ENCODE measurements at regions not wholly inside any gene's neighbourhood (a gene's known extent, or its start where the extent isn't known, plus 50 kb on each side); places are given as distances from the start of the nearest gene placed in this dataset.

- DNase-seq (ENCODE audit: insufficient read length, low spot score, missing footprints), result no peak
- Histone ChIP-seq H3K9me3 (ENCODE audit: low read depth, low read length) (no peaks in the 10 kb centered on the region), H3K27me3 (ENCODE audit: insufficient read depth, low read length) (no peaks in the 10 kb centered on the region), H3K36me3 (ENCODE audit: insufficient read depth, low read length) (no peaks in the 10 kb centered on the region), H3K4me1 (ENCODE audit: insufficient read depth, low read length) (no peaks in the 10 kb centered on the region), H4K20me1 (ENCODE audit: insufficient read depth, low read length) (no peaks in the 10 kb centered on the region), H2AFZ (ENCODE audit: low read length) (no peak overlapping the region), H3K4me3 (ENCODE audit: insufficient read depth, low read length) (no peak overlapping the region), H3K27ac (ENCODE audit: low read depth, low read length) (no peak overlapping the region), H3K4me2 (ENCODE audit: insufficient read depth, low read length) (no peak overlapping the region), H3K79me2 (ENCODE audit: insufficient read depth, low read length) (no peaks in the 10 kb centered on the region)
- TF ChIP-seq CTCF (IDR thresholded peaks at IDR 0.05; ENCODE audit: extremely low read depth, low read depth, low read length), result peak; percentile 33
Measured at GRCh38 chr17:33520426-33521330, 227.6 kb upstream of the ASIC2 start.

- no peaks in the 10 kb centered on the region for H3K36me3 ChIP-seq (ENCODE audit: insufficient read depth, low read length)
- H3K9me3 ChIP-seq (ENCODE audit: low read depth, low read length), result no peaks in the 10 kb centered on the region
- no peak overlapping the region for H3K4me2 ChIP-seq (ENCODE audit: insufficient read depth, low read length)
- no peak overlapping the region for H3K27ac ChIP-seq (ENCODE audit: low read depth, low read length)
- H3K27me3 ChIP-seq (ENCODE audit: insufficient read depth, low read length), result no peaks in the 10 kb centered on the region
- no peaks in the 10 kb centered on the region for H3K79me2 ChIP-seq (ENCODE audit: insufficient read depth, low read length)
- H4K20me1 ChIP-seq (ENCODE audit: insufficient read depth, low read length), result no peaks in the 10 kb centered on the region
- no peaks in the 10 kb centered on the region for H3K4me1 ChIP-seq (ENCODE audit: insufficient read depth, low read length)
- no peak overlapping the region for H2AFZ ChIP-seq (ENCODE audit: low read length)
- no peak for TF ChIP-seq CTCF (IDR thresholded peaks at IDR 0.05; ENCODE audit: extremely low read depth, low read depth, low read length)
- no peak for DNase-seq (ENCODE audit: insufficient read length, low spot score, missing footprints)
- H3K4me3 ChIP-seq (ENCODE audit: insufficient read depth, low read length), result no peak overlapping the region
Measured at GRCh38 chr17:33521784-33522183, 228.7 kb upstream of the ASIC2 start.

GRCh38 chr17:33522623-33523022 lies 229.5 kb upstream of the ASIC2 start:
- H3K27ac ChIP-seq (ENCODE audit: low read depth, low read length), result no peak overlapping the region
- H3K36me3 ChIP-seq (ENCODE audit: insufficient read depth, low read length), result no peaks in the 10 kb centered on the region
- TF ChIP-seq CTCF (IDR thresholded peaks at IDR 0.05; ENCODE audit: extremely low read depth, low read depth, low read length), result no peak
- H2AFZ ChIP-seq (ENCODE audit: low read length), result no peak overlapping the region
- H4K20me1 ChIP-seq (ENCODE audit: insufficient read depth, low read length), result no peaks in the 10 kb centered on the region
- no peaks in the 10 kb centered on the region for H3K27me3 ChIP-seq (ENCODE audit: insufficient read depth, low read length)
- no peak overlapping the region for H3K4me2 ChIP-seq (ENCODE audit: insufficient read depth, low read length)
- H3K4me1 ChIP-seq (ENCODE audit: insufficient read depth, low read length), result no peaks in the 10 kb centered on the region
- no peaks in the 10 kb centered on the region for H3K79me2 ChIP-seq (ENCODE audit: insufficient read depth, low read length)
- peak; percentile 74 for DNase-seq (ENCODE audit: insufficient read length, low spot score, missing footprints)
- H3K9me3 ChIP-seq (ENCODE audit: low read depth, low read length), result no peaks in the 10 kb centered on the region
- H3K4me3 ChIP-seq (ENCODE audit: insufficient read depth, low read length), result no peak overlapping the region

- no peak overlapping the region for H2AFZ ChIP-seq (ENCODE audit: low read length)
- no peak overlapping the region for H3K4me3 ChIP-seq (ENCODE audit: insufficient read depth, low read length)
- TF ChIP-seq CTCF (IDR thresholded peaks at IDR 0.05; ENCODE audit: extremely low read depth, low read depth, low read length), result no peak
- H3K27ac ChIP-seq (ENCODE audit: low read depth, low read length), result no peak overlapping the region
- H3K27me3 ChIP-seq (ENCODE audit: insufficient read depth, low read length), result no peaks in the 10 kb centered on the region
- no peak overlapping the region for H3K4me2 ChIP-seq (ENCODE audit: insufficient read depth, low read length)
- no peaks in the 10 kb centered on the region for H4K20me1 ChIP-seq (ENCODE audit: insufficient read depth, low read length)
- no peaks in the 10 kb centered on the region for H3K36me3 ChIP-seq (ENCODE audit: insufficient read depth, low read length)
- H3K9me3 ChIP-seq (ENCODE audit: low read depth, low read length), result no peaks in the 10 kb centered on the region
- H3K4me1 ChIP-seq (ENCODE audit: insufficient read depth, low read length), result no peaks in the 10 kb centered on the region
- no peak for DNase-seq (ENCODE audit: insufficient read length, low spot score, missing footprints)
- no peaks in the 10 kb centered on the region for H3K79me2 ChIP-seq (ENCODE audit: insufficient read depth, low read length)
Measured at GRCh38 chr17:33523577-33523981, 230.5 kb upstream of the ASIC2 start.
